ENCODE measurements at regions not wholly inside any gene's neighbourhood (a gene's known extent, or its start where the extent isn't known, plus 50 kb on each side); places are given as distances from the start of the nearest gene placed in this dataset.
"Not testable (repeated sequence)": the region's sequence is repeated elsewhere in the genome, so short reads cannot be mapped to it uniquely, and the experiment has no call there.

- ChIA-PET POLR2A (no interaction called here), CTCF (no interaction called here)
- TF ChIP-seq CTCF (IDR thresholded peaks at IDR 0.05) = no peak
- Mint-ChIP-seq H3K27ac (no peak overlapping the region), H3K9me3 (no peaks in the 10 kb centered on the region), H3K4me3 (no peak overlapping the region), H3K36me3 (ENCODE audit: low read depth) (no peaks in the 10 kb centered on the region), H3K4me1 (ENCODE audit: low read depth) (no peaks in the 10 kb centered on the region), H3K27me3 (no peaks in the 10 kb centered on the region)
- Histone ChIP-seq H3K4me1 (ENCODE audit: insufficient read depth, low read length) (no peaks in the 10 kb centered on the region), H3K9me3 (ENCODE audit: control insufficient read depth in 1 of 2, insufficient read depth in 1 of 2, low read length in 2 of 2) (no peaks in the 10 kb centered on the region), H3K27me3 (ENCODE audit: control insufficient read depth in 1 of 2, insufficient read depth in 2 of 2, low read length in 2 of 2) (no peaks in the 10 kb centered on the region), H3K27ac (ENCODE audit: low read depth in 1 of 2, low read length in 2 of 2) (no peak overlapping the region), H3K36me3 (ENCODE audit: insufficient read depth, low read length) (no peaks in the 10 kb centered on the region), H3K4me3 (ENCODE audit: low read length) (no peak overlapping the region)
- no peak for DNase-seq
- ATAC-seq (ENCODE audit: poor library complexity) = no peak
- intact Hi-C loops (cut with DNase I, micrococcal nuclease) = no loop called here
Measured at GRCh38 chrX:10990976-10991375, 120.2 kb upstream of the HCCS start.

- Mint-ChIP-seq H3K4me3 (no peak overlapping the region), H3K9me3 (no peaks in the 10 kb centered on the region), H3K27me3 (no peaks in the 10 kb centered on the region), H3K36me3 (ENCODE audit: low read depth) (no peaks in the 10 kb centered on the region), H3K4me1 (ENCODE audit: low read depth) (no peaks in the 10 kb centered on the region), H3K27ac (no peak overlapping the region)
- no peaks in the 10 kb centered on the region for H3K27me3 ChIP-seq (ENCODE audit: control insufficient read depth in 1 of 2, insufficient read depth in 2 of 2, low read length in 2 of 2)
- ATAC-seq (ENCODE audit: poor library complexity) (no peak), DNase-seq (no peak)
- no peak overlapping the region for H3K4me3 ChIP-seq (ENCODE audit: low read length)
- no peak for TF ChIP-seq CTCF (IDR thresholded peaks at IDR 0.05)
- POLR2A ChIA-PET = no interaction called here
- intact Hi-C loops (cut with DNase I, micrococcal nuclease) = no loop called here
- no peaks in the 10 kb centered on the region for H3K9me3 ChIP-seq (ENCODE audit: control insufficient read depth in 1 of 2, insufficient read depth in 1 of 2, low read length in 2 of 2)
- no peaks in the 10 kb centered on the region for H3K36me3 ChIP-seq (ENCODE audit: insufficient read depth, low read length)
- no peaks in the 10 kb centered on the region for H3K4me1 ChIP-seq (ENCODE audit: insufficient read depth, low read length)
- no peak overlapping the region for H3K27ac ChIP-seq (ENCODE audit: low read depth in 1 of 2, low read length in 2 of 2)
- CTCF ChIA-PET = no interaction called here
Measured at GRCh38 chrX:10992110-10992509, 119.0 kb upstream of the HCCS start.

- H3K36me3 ChIP-seq (ENCODE audit: insufficient read depth, low read length); H3K9me3 ChIP-seq (ENCODE audit: control insufficient read depth in 1 of 2, insufficient read depth in 1 of 2, low read length in 2 of 2); H3K36me3 Mint-ChIP-seq (ENCODE audit: low read depth); DNase-seq; H3K4me1 ChIP-seq (ENCODE audit: insufficient read depth, low read length); H3K27me3 Mint-ChIP-seq; H3K27ac Mint-ChIP-seq; CTCF ChIA-PET; POLR2A ChIA-PET; intact Hi-C loops (cut with DNase I, micrococcal nuclease); H3K27me3 ChIP-seq (ENCODE audit: control insufficient read depth in 1 of 2, insufficient read depth in 2 of 2, low read length in 2 of 2); ATAC-seq (ENCODE audit: poor library complexity); H3K4me3 ChIP-seq (ENCODE audit: low read length); H3K9me3 Mint-ChIP-seq; H3K4me1 Mint-ChIP-seq (ENCODE audit: low read depth); H3K4me3 Mint-ChIP-seq; H3K27ac ChIP-seq (ENCODE audit: low read depth in 1 of 2, low read length in 2 of 2): not testable (repeated sequence)
Measured at GRCh38 chrX:11007076-11007475, 104.1 kb upstream of the HCCS start.

- no peaks in the 10 kb centered on the region for H3K27me3 ChIP-seq (ENCODE audit: control insufficient read depth in 1 of 2, insufficient read depth in 2 of 2, low read length in 2 of 2)
- Mint-ChIP-seq H3K36me3 (ENCODE audit: low read depth) (no peaks in the 10 kb centered on the region), H3K4me3 (no peak overlapping the region), H3K9me3 (peaks cover 4% of the 10 kb centered on the region), H3K4me1 (ENCODE audit: low read depth) (no peaks in the 10 kb centered on the region), H3K27ac (no peak overlapping the region), H3K27me3 (no peaks in the 10 kb centered on the region)
- no peak overlapping the region for H3K27ac ChIP-seq (ENCODE audit: low read depth in 1 of 2, low read length in 2 of 2)
- no peak overlapping the region for H3K4me3 ChIP-seq (ENCODE audit: low read length)
- no peaks in the 10 kb centered on the region for H3K36me3 ChIP-seq (ENCODE audit: insufficient read depth, low read length)
- CTCF ChIA-PET = no interaction called here
- POLR2A ChIA-PET = no interaction called here
- ATAC-seq (ENCODE audit: poor library complexity) (no peak), DNase-seq (no peak)
- intact Hi-C loops (cut with DNase I, micrococcal nuclease) = no loop called here
- no peak for TF ChIP-seq CTCF (IDR thresholded peaks at IDR 0.05)
- no peaks in the 10 kb centered on the region for H3K9me3 ChIP-seq (ENCODE audit: control insufficient read depth in 1 of 2, insufficient read depth in 1 of 2, low read length in 2 of 2)
- H3K4me1 ChIP-seq (ENCODE audit: insufficient read depth, low read length) = no peaks in the 10 kb centered on the region
Measured at GRCh38 chrX:11010476-11010875, 100.7 kb upstream of the HCCS start.

All from CD4-positive, alpha-beta T cell (primary cell).